ENCODE measurements at regions not wholly inside any gene's neighbourhood (a gene's known extent, or its start where the extent isn't known, plus 50 kb on each side); places are given as distances from the start of the nearest gene placed in this dataset.
"Not testable (repeated sequence)": the region's sequence is repeated elsewhere in the genome, so short reads cannot be mapped to it uniquely, and the experiment has no call there.

- TF ChIP-seq POLR2A (IDR thresholded peaks at IDR 0.05; ENCODE audit: low read length); GATA1 (IDR thresholded peaks at IDR 0.05; ENCODE audit: low read depth, low read length): not testable (repeated sequence)
Observed at GRCh38 chr9:2277644-2278043, 262.5 kb downstream of the SMARCA2 start.
